ENCODE measurements at regions not wholly inside any gene's neighbourhood (a gene's known extent, or its start where the extent isn't known, plus 50 kb on each side); places are given as distances from the start of the nearest gene placed in this dataset.

DNA sequence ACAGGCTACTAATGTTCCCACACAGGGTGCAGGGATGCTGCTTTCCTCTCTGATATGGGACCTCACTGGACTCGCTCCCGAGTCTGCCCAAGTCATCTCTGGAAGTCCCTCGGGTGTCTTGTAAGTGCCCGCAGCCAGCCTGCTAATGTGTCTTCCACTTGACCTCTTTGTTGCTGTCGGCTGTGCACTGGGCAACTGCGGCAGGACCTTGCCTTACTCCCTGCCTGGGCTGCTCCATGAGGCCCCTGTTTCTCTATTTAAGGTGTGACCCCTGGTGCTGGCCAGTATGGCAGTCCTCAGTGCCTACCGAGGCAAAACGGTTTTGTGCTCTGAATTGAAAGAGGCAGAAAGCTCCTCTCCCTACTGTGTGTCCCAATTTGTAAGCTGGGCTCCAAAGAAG, 88.8 kb upstream of the DUSP5 start:
- ChIA-PET POLR2A (interaction anchor here (0.8 to 1.9 kb wide), 2 partner anchors 52 to 54 kb away, joined by 3 to 10 read pairs; no protein-coding TSS in a partner anchor), CTCF (interaction anchor here (0.9 to 5.2 kb wide), 6 partner anchors 12 to 96 kb away, joined by 3 to 33 read pairs (median 6); no protein-coding TSS in a partner anchor)
- no peak for DNase-seq (ENCODE audit: extremely low spot score)
- TF ChIP-seq, protein P1, sequence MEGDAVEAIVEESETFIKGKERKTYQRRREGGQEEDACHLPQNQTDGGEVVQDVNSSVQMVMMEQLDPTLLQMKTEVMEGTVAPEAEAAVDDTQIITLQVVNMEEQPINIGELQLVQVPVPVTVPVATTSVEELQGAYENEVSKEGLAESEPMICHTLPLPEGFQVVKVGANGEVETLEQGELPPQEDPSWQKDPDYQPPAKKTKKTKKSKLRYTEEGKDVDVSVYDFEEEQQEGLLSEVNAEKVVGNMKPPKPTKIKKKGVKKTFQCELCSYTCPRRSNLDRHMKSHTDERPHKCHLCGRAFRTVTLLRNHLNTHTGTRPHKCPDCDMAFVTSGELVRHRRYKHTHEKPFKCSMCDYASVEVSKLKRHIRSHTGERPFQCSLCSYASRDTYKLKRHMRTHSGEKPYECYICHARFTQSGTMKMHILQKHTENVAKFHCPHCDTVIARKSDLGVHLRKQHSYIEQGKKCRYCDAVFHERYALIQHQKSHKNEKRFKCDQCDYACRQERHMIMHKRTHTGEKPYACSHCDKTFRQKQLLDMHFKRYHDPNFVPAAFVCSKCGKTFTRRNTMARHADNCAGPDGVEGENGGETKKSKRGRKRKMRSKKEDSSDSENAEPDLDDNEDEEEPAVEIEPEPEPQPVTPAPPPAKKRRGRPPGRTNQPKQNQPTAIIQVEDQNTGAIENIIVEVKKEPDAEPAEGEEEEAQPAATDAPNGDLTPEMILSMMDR (IDR thresholded peaks at IDR 0.05; ENCODE audit: control extremely low read depth, extremely low read depth, low read depth, missing control alignments), result no peak

DNA sequence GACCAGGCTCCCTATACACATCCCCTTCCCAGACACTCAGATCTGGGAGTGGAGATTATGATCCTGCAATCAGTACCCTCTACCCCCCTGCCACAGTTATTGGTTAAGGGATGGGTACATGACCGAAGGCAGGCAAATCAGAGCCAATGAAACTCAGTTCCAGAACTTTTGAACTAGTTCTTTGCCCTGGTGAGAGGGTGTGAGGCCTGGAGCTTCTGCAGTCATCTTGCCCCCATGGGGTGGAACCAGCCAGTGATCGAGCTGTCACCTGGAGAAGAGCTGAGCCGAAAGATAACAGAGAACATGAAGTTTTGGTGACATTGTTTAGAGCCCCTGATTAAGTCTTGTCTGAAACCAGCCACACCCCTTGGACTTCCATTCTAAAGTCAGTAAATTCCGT, 88.2 kb upstream of the DUSP5 start:
- TF ChIP-seq, protein P1 (IDR thresholded peaks at IDR 0.05; ENCODE audit: control extremely low read depth, extremely low read depth, low read depth, missing control alignments), result no peak
- CTCF ChIA-PET, result interaction anchor here (0.9 to 5.2 kb wide), 3 partner anchors 13 to 95 kb away, joined by 4 to 33 read pairs (median 7); no protein-coding TSS in a partner anchor
- POLR2A ChIA-PET, result interaction anchor here (0.5 to 0.8 kb wide), 2 partner anchors 49 to 52 kb away, joined by 3 to 4 read pairs; no protein-coding TSS in a partner anchor
- no peak for DNase-seq (ENCODE audit: extremely low spot score)

DNA sequence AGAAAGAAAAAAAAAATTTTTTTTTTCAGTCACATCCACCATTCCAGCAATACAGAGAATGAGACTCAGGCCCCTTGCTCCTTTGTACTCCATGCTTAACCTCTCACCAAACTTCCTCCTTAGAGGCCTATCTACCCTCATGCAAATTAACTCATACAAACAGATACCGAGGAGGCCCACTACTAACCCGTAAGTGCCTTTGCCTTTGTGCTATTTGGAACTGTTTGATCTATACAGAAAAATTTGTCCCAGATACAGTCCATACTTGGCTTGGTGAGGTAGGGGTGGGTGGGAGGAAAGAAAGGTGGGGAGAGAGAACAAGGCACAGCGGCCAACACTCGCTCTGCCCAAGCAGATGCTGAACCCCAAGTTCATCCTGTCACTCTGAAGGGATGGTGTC, 87.8 kb upstream of the DUSP5 start:
- DNase-seq (ENCODE audit: extremely low spot score), result peak; percentile 64
- POLR2A ChIA-PET, result interaction anchor here (0.5 to 0.8 kb wide), 2 partner anchors 50 to 53 kb away, joined by 3 to 4 read pairs; no protein-coding TSS in a partner anchor
- CTCF ChIA-PET, result interaction anchor here (1.7 to 2.2 kb wide), 3 partner anchors 8 to 48 kb away, joined by 4 to 7 read pairs (median 7); no protein-coding TSS in a partner anchor
- TF ChIP-seq, protein P1 (IDR thresholded peaks at IDR 0.05; ENCODE audit: control extremely low read depth, extremely low read depth, low read depth, missing control alignments), result no peak

DNA sequence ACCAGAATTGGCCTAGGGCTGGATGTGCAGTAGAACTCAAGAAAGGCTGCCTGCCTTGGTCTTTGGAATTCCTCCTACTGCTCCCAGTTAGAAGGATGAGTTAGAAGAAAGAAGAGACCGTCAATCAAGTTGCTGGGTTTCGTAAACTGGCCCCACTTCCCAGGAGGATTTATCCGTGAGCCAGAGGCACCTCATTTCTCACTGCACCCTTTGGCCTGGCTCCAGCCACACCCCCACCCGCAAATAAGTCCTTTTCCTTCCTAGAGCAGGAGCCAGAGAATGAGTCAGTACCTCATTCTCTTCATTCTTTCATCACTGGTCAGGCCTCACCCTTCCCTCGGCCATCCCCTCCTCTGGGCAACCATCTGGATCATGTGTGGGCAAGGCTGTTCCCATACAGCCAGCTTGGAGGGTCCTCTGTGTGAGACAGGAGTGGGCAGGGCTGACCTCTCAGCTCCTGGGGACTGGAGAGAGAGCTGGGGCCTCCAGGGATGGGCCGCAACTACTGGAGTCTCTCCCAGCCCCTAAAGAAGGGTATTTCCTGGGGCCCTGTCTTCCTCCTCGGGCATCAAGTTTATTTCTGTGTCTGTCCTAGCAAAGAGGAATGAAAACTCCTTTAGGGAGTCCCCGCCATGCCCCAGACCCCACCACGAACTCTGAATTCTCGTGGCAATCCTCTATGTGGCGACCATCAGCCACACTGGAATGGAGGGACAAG, 87.2 kb upstream of the DUSP5 start:
- DNase-seq (ENCODE audit: extremely low spot score), result no peak
- ChIA-PET CTCF (interaction anchor here (1.0 to 2.2 kb wide), 6 partner anchors 9 to 93 kb away, joined by 3 to 9 read pairs (median 4); no protein-coding TSS in a partner anchor), POLR2A (no interaction called here)
- TF ChIP-seq, protein P1 (IDR thresholded peaks at IDR 0.05; ENCODE audit: control extremely low read depth, extremely low read depth, low read depth, missing control alignments), result no peak

DNA sequence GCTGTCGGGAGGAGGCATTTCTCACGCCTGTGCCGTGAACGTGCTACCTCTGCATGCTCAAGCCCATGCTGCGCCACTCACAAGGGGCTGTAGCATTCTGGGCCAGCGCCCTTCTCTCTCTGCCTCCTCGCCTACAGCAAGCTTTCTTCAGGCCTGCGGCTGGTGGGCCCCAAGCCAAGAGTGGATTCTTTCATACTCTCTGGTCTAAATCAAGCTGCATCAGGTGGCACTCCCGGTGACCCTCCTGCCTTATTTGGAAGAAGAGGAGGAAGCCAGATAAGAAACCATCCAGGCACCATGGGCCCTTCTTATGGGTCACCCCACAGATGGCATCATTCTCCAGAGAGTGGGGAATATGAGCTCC, 86.7 kb upstream of the DUSP5 start:
- TF ChIP-seq, protein P1 (IDR thresholded peaks at IDR 0.05; ENCODE audit: control extremely low read depth, extremely low read depth, low read depth, missing control alignments), result no peak
- ChIA-PET CTCF (interaction anchor here (0.8 to 2.2 kb wide), 10 partner anchors 9 to 93 kb away, joined by 3 to 9 read pairs (median 4); no protein-coding TSS in a partner anchor), POLR2A (interaction anchor here (0.7 to 0.8 kb wide), 2 partner anchors 8 to 56 kb away, joined by 3 read pairs; no protein-coding TSS in a partner anchor)
- no peak for DNase-seq (ENCODE audit: extremely low spot score)

DNA sequence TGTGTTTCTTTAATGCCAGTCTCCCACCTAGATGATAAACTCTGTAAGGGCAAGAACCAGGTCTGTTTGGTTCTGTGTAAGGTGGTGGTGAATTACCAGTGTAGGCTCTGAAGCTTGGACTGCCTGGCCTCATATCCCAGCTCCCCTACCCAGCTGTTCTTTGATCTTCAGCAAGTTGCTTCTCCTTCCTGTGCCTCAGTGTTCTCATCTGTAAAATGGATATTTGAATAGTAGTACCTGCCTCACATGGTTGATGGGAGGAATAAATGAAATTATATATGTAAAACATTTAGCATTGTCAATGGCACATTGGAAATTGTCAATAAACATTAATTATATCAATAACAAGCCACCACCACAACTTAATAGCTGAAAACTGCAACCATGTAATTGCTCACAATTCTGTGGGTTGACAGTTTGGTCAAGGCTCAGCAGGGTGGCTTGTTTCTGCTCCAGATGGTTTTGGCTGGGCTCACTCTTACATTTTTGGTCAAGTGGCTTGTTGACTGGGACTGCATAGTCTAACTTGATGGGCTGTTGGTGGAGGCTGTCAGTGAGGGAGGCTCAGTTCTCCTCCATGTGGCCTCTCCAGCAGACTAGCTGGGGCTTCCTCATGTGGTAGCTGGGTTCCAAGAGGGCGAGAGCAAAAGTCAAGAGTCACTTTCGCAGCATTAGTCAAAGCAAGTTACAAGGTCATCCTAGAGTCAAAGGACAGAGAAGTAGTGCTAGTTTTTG, 84.5 kb upstream of the DUSP5 start:
- DNase-seq (ENCODE audit: extremely low spot score), result no peak
- ChIA-PET CTCF (interaction anchor here (1.3 kb wide), 1 partner anchor 46 kb away, joined by 3 read pairs; no protein-coding TSS in a partner anchor), POLR2A (interaction anchor here (0.5 to 1.9 kb wide), 5 partner anchors 8 to 90 kb away, joined by 3 to 7 read pairs (median 4); no protein-coding TSS in a partner anchor)
- TF ChIP-seq, protein P1 (IDR thresholded peaks at IDR 0.05; ENCODE audit: control extremely low read depth, extremely low read depth, low read depth, missing control alignments), result no peak

Data from GM10248 (cell line).